Gastroesophageal sphincter (tissue), 3 donors: ENCODE measurements at regions not wholly inside any gene's neighbourhood (a gene's known extent, or its start where the extent isn't known, plus 50 kb on each side); places are given as distances from the start of the nearest gene placed in this dataset.

ENCODE experiments used
- POLR2A ChIP-seq, 2 donors: fragments of 450-650 bp; IDR thresholded peaks; one replicate each; pipeline ENCODE4 v1.6.1; 2017; ENCODE audit warnings: antibody characterized with exemption in 2 of 2, mild to moderate bottlenecking in 2 of 2, moderate library complexity in 1 of 2
- POLR2AphosphoS5 ChIP-seq: sonication (generic); formaldehyde crosslinking; IDR thresholded peaks from one replicate; pipeline ENCODE4 v1.6.1; 2017; ENCODE audit warnings: antibody characterized with exemption
- TF ChIP-seq, protein P1 (sequence below), 4 experiments: fragments of 200-600 bp in 2 of 4; fragments of 450-650 bp in 2 of 4; sonication (generic) in 1 of 4; IDR thresholded peaks; one replicate each; pipeline ENCODE4 v1.5.1; 2017 to 2019; ENCODE audit warnings: antibody characterized with exemption in 4 of 4, mild to moderate bottlenecking in 2 of 4, moderate library complexity in 2 of 4

DNA sequence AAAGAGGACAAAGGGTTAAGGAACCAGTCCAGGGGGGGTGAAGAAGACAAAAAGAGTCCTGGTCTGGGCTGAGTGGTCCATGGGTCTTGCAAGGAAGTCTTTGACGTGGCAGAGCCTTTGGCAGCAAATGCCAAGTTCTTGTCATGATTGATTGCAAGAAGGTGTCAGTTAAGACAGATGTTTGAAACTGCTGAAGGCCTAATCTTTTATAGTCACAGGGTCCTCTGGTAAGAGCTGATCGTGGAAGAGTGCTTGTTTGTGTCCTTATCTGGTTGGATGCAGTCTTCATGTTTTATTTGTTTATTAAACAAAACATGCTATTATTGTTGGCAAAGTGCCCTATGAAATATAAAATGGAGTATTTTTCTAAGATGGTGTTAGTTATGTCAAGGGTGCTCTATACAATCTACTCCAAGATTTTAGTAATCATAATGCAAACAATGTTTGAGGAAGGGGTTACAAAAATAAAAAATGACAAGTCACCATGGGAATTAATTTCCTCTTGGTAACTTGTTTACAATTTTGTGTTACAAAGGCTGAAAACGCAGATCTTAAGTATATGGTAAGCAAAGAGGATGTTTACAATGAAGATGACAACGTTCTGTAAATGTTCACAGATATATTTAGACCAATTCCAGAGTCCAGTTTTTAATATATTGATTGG, 85.9 kb downstream of the MAGED4 start:
- TF ChIP-seq, protein P1, sequence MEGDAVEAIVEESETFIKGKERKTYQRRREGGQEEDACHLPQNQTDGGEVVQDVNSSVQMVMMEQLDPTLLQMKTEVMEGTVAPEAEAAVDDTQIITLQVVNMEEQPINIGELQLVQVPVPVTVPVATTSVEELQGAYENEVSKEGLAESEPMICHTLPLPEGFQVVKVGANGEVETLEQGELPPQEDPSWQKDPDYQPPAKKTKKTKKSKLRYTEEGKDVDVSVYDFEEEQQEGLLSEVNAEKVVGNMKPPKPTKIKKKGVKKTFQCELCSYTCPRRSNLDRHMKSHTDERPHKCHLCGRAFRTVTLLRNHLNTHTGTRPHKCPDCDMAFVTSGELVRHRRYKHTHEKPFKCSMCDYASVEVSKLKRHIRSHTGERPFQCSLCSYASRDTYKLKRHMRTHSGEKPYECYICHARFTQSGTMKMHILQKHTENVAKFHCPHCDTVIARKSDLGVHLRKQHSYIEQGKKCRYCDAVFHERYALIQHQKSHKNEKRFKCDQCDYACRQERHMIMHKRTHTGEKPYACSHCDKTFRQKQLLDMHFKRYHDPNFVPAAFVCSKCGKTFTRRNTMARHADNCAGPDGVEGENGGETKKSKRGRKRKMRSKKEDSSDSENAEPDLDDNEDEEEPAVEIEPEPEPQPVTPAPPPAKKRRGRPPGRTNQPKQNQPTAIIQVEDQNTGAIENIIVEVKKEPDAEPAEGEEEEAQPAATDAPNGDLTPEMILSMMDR (IDR thresholded peaks at IDR 0.05) = no peak
- no peak for TF ChIP-seq POLR2A (IDR thresholded peaks at IDR 0.05)
- TF ChIP-seq POLR2AphosphoS5 = no peak
